ENCODE measurements at regions not wholly inside any gene's neighbourhood (a gene's known extent, or its start where the extent isn't known, plus 50 kb on each side); places are given as distances from the start of the nearest gene placed in this dataset.

- no peak overlapping the region for H3K27ac Mint-ChIP-seq
- CTCF ChIA-PET: no interaction called here
- no peak overlapping the region for H3K4me3 Mint-ChIP-seq
- no peak for DNase-seq
- POLR2A ChIA-PET: no interaction called here
- no peaks in the 10 kb centered on the region for H3K36me3 Mint-ChIP-seq (ENCODE audit: low read depth)
- no peaks in the 10 kb centered on the region for H3K4me1 Mint-ChIP-seq
- no peaks in the 10 kb centered on the region for H3K27me3 Mint-ChIP-seq
- H3K9me3 Mint-ChIP-seq: no peaks in the 10 kb centered on the region
These were observed 204.7 kb upstream of the ARG1 start for GRCh38 chr6:131368198-131368911.

- DNase-seq: no peak
- no peaks in the 10 kb centered on the region for H3K4me1 Mint-ChIP-seq
- H3K27me3 Mint-ChIP-seq: no peaks in the 10 kb centered on the region
- no peaks in the 10 kb centered on the region for H3K9me3 Mint-ChIP-seq
- H3K27ac Mint-ChIP-seq: no peak overlapping the region
- ChIA-PET CTCF (no interaction called here), POLR2A (no interaction called here)
- H3K36me3 Mint-ChIP-seq (ENCODE audit: low read depth): no peaks in the 10 kb centered on the region
- no peak overlapping the region for H3K4me3 Mint-ChIP-seq
These were observed 200.5 kb upstream of the ARG1 start for GRCh38 chr6:131372535-131372934.

- ChIA-PET POLR2A (no interaction called here), CTCF (no interaction called here)
- no peak overlapping the region for H3K4me3 Mint-ChIP-seq
- H3K27ac Mint-ChIP-seq: no peak overlapping the region
- no peaks in the 10 kb centered on the region for H3K4me1 Mint-ChIP-seq
- no peak for DNase-seq
- no peaks in the 10 kb centered on the region for H3K9me3 Mint-ChIP-seq
- no peaks in the 10 kb centered on the region for H3K36me3 Mint-ChIP-seq (ENCODE audit: low read depth)
- no peaks in the 10 kb centered on the region for H3K27me3 Mint-ChIP-seq
These were observed 195.8 kb upstream of the ARG1 start for GRCh38 chr6:131377112-131377705.

- H3K27ac Mint-ChIP-seq: no peak overlapping the region
- H3K27me3 Mint-ChIP-seq: no peaks in the 10 kb centered on the region
- H3K4me3 Mint-ChIP-seq: no peak overlapping the region
- DNase-seq: no peak
- ChIA-PET POLR2A (no interaction called here), CTCF (no interaction called here)
- no peaks in the 10 kb centered on the region for H3K4me1 Mint-ChIP-seq
- H3K36me3 Mint-ChIP-seq (ENCODE audit: low read depth): no peaks in the 10 kb centered on the region
- no peaks in the 10 kb centered on the region for H3K9me3 Mint-ChIP-seq
These were observed 194.2 kb upstream of the ARG1 start for GRCh38 chr6:131378874-131379273.

GRCh38 chr6:131379948-131380347, 193.1 kb upstream of the ARG1 start:
- Mint-ChIP-seq H3K27me3 (no peaks in the 10 kb centered on the region), H3K27ac (no peak overlapping the region), H3K4me1 (no peaks in the 10 kb centered on the region), H3K36me3 (ENCODE audit: low read depth) (no peaks in the 10 kb centered on the region), H3K4me3 (no peak overlapping the region), H3K9me3 (no peaks in the 10 kb centered on the region)
- ChIA-PET CTCF (no interaction called here), POLR2A (no interaction called here)
- DNase-seq: no peak

GRCh38 chr6:131381052-131381708, 191.8 kb upstream of the ARG1 start:
- Mint-ChIP-seq H3K9me3 (no peaks in the 10 kb centered on the region), H3K27ac (no peak overlapping the region), H3K4me1 (no peaks in the 10 kb centered on the region), H3K4me3 (no peak overlapping the region), H3K27me3 (no peaks in the 10 kb centered on the region), H3K36me3 (ENCODE audit: low read depth) (no peaks in the 10 kb centered on the region)
- POLR2A ChIA-PET: no interaction called here
- CTCF ChIA-PET: no interaction called here
- DNase-seq: no peak

- H3K27ac Mint-ChIP-seq: no peak overlapping the region
These were observed 191.3 kb upstream of the ARG1 start for GRCh38 chr6:131381709-131382093.

GRCh38 chr6:131382631-131383030, 190.4 kb upstream of the ARG1 start:
- H3K4me1 Mint-ChIP-seq: no peaks in the 10 kb centered on the region
- H3K27me3 Mint-ChIP-seq: no peaks in the 10 kb centered on the region
- no peak overlapping the region for H3K4me3 Mint-ChIP-seq
- ChIA-PET CTCF (no interaction called here), POLR2A (no interaction called here)
- DNase-seq: no peak
- H3K36me3 Mint-ChIP-seq (ENCODE audit: low read depth): no peaks in the 10 kb centered on the region
- no peaks in the 10 kb centered on the region for H3K9me3 Mint-ChIP-seq
- H3K27ac Mint-ChIP-seq: no peak overlapping the region

More at GRCh38 chr6:131381709-131382093, 191.3 kb upstream of the ARG1 start:
- ChIA-PET CTCF (no interaction called here), POLR2A (no interaction called here)
- no peaks in the 10 kb centered on the region for H3K36me3 Mint-ChIP-seq (ENCODE audit: low read depth)
- H3K4me3 Mint-ChIP-seq: no peak overlapping the region
- no peaks in the 10 kb centered on the region for H3K27me3 Mint-ChIP-seq
- H3K9me3 Mint-ChIP-seq: no peaks in the 10 kb centered on the region
- no peaks in the 10 kb centered on the region for H3K4me1 Mint-ChIP-seq
- no peak for DNase-seq

GRCh38 chr6:131383421-131384411, 189.3 kb upstream of the ARG1 start:
- Mint-ChIP-seq H3K27ac (no peak overlapping the region), H3K4me3 (no peak overlapping the region), H3K36me3 (ENCODE audit: low read depth) (no peaks in the 10 kb centered on the region), H3K9me3 (no peaks in the 10 kb centered on the region), H3K27me3 (no peaks in the 10 kb centered on the region), H3K4me1 (no peaks in the 10 kb centered on the region)
- CTCF ChIA-PET: no interaction called here
- DNase-seq: no peak
- POLR2A ChIA-PET: no interaction called here

- H3K9me3 Mint-ChIP-seq: no peaks in the 10 kb centered on the region
- POLR2A ChIA-PET: no interaction called here
- CTCF ChIA-PET: no interaction called here
These were observed 185.2 kb upstream of the ARG1 start for GRCh38 chr6:131387562-131388447.

GRCh38 chr6:131390322-131390721, 182.7 kb upstream of the ARG1 start:
- POLR2A ChIA-PET: no interaction called here
- CTCF ChIA-PET: no interaction called here
- Mint-ChIP-seq H3K36me3 (ENCODE audit: low read depth) (no peaks in the 10 kb centered on the region), H3K4me1 (no peaks in the 10 kb centered on the region), H3K4me3 (no peak overlapping the region), H3K9me3 (no peaks in the 10 kb centered on the region), H3K27ac (no peak overlapping the region), H3K27me3 (no peaks in the 10 kb centered on the region)
- DNase-seq: no peak

More at GRCh38 chr6:131387562-131388447, 185.2 kb upstream of the ARG1 start:
- no peaks in the 10 kb centered on the region for H3K36me3 Mint-ChIP-seq (ENCODE audit: low read depth)
- H3K27me3 Mint-ChIP-seq: no peaks in the 10 kb centered on the region
- DNase-seq: no peak
- no peaks in the 10 kb centered on the region for H3K4me1 Mint-ChIP-seq
- no peak overlapping the region for H3K27ac Mint-ChIP-seq
- H3K4me3 Mint-ChIP-seq: no peak overlapping the region

- ChIA-PET POLR2A (no interaction called here), CTCF (no interaction called here)
- Mint-ChIP-seq H3K9me3 (no peaks in the 10 kb centered on the region), H3K36me3 (ENCODE audit: low read depth) (no peaks in the 10 kb centered on the region), H3K4me1 (no peaks in the 10 kb centered on the region), H3K27me3 (no peaks in the 10 kb centered on the region), H3K27ac (no peak overlapping the region), H3K4me3 (no peak overlapping the region)
- no peak for DNase-seq
These were observed 181.9 kb upstream of the ARG1 start for GRCh38 chr6:131391116-131391515.
